ENCODE measurements at regions not wholly inside any gene's neighbourhood (a gene's known extent, or its start where the extent isn't known, plus 50 kb on each side); places are given as distances from the start of the nearest gene placed in this dataset.

GRCh38 chr9:80294955-80295354 lies 723.2 kb downstream of the TLE4 start:
- DNase-seq: no peak
- H3K27me3 ChIP-seq: no peaks in the 10 kb centered on the region
- no peaks in the 10 kb centered on the region for H3K36me3 ChIP-seq
- 83 to 97% methylated on average over 1 of the region's 1 CpG for WGBS, 2 donors (ENCODE audit: low coverage in 1 of 2)
- TF ChIP-seq CTCF (IDR thresholded peaks at IDR 0.05) (no peak), POLR2A (IDR thresholded peaks at IDR 0.05) (no peak), POLR2AphosphoS5 (IDR thresholded peaks at IDR 0.05) (no peak), EP300 (IDR thresholded peaks at IDR 0.05; ENCODE audit: low read depth) (no peak)
- no peaks in the 10 kb centered on the region for H3K4me1 ChIP-seq
- intact Hi-C loops (cut with DNase I; ENCODE audit: low total_unique reads) (no loop called here), in situ Hi-C loops (cut with MboI; ENCODE audit: low pct_ligation_motif_present in 1 of 4, low pct_unique_long_range_greater_than_20kb in 1 of 4, low sequenced_read_pairs in 3 of 4) (no loop called here)
- H3K9me3 ChIP-seq: peaks cover 3 to 7% of the 10 kb centered on the region in 2 donors
- no peak overlapping the region for H3K27ac ChIP-seq
- H3K4me3 ChIP-seq: no peak overlapping the region

- intact Hi-C loops (cut with DNase I; ENCODE audit: low total_unique reads): no loop called here
- TF ChIP-seq CTCF (IDR thresholded peaks at IDR 0.05): no peak
- TF ChIP-seq POLR2AphosphoS5 (IDR thresholded peaks at IDR 0.05): no peak
- TF ChIP-seq EP300 (IDR thresholded peaks at IDR 0.05; ENCODE audit: low read depth): no peak
- no peak for TF ChIP-seq POLR2A (IDR thresholded peaks at IDR 0.05)
Observed at GRCh38 chr9:80294318-80294717, 722.6 kb downstream of the TLE4 start.

DNA sequence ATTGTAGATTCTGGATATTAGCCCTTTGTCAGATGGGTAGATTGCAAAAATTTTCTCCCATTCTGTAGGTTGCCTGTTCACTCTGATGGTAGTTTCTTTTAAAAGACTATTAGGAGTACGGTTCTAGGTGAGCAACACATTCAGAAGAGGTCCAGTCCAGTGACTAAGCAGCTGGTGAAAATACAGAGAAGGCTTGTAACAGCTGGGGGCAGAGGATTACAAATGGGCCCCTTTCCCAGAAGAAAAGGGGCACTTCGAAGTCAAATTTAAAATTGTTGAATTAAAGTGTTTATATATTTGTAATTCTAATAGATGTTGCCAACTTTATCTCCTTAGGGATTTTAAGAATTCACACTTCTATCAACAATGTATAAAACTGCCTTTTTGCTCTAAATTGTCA lies 720.5 kb downstream of the TLE4 start:
- H3K27me3 ChIP-seq: no peaks in the 10 kb centered on the region
- in situ Hi-C loops (cut with MboI; ENCODE audit: low pct_ligation_motif_present in 1 of 4, low pct_unique_long_range_greater_than_20kb in 1 of 4, low sequenced_read_pairs in 3 of 4) (no loop called here), intact Hi-C loops (cut with DNase I; ENCODE audit: low total_unique reads) (no loop called here)
- no peaks in the 10 kb centered on the region for H3K36me3 ChIP-seq
- WGBS, 2 donors (ENCODE audit: low coverage in 1 of 2): 6 to 49% methylated on average over 2 of the region's 2 CpGs
- no peaks in the 10 kb centered on the region for H3K4me1 ChIP-seq
- H3K4me3 ChIP-seq: no peak overlapping the region
- H3K9me3 ChIP-seq: peaks cover 1 to 4% of the 10 kb centered on the region in 2 donors
- no peak overlapping the region for H3K27ac ChIP-seq
- no peak for DNase-seq
- TF ChIP-seq EP300 (IDR thresholded peaks at IDR 0.05; ENCODE audit: low read depth) (no peak), CTCF (IDR thresholded peaks at IDR 0.05) (no peak), POLR2AphosphoS5 (IDR thresholded peaks at IDR 0.05) (no peak), POLR2A (IDR thresholded peaks at IDR 0.05) (no peak)

More at GRCh38 chr9:80294318-80294717, 722.6 kb downstream of the TLE4 start:
- in situ Hi-C loops (cut with MboI; ENCODE audit: low pct_ligation_motif_present in 1 of 4, low pct_unique_long_range_greater_than_20kb in 1 of 4, low sequenced_read_pairs in 3 of 4): no loop called here
- WGBS, 2 donors (ENCODE audit: low coverage in 1 of 2): 47 to 67% methylated on average over 1 of the region's 1 CpG
- H3K4me1 ChIP-seq: no peaks in the 10 kb centered on the region
- no peak overlapping the region for H3K27ac ChIP-seq
- H3K4me3 ChIP-seq: no peak overlapping the region
- peaks cover 3 to 7% of the 10 kb centered on the region in 2 donors for H3K9me3 ChIP-seq
- H3K27me3 ChIP-seq: no peaks in the 10 kb centered on the region
- H3K36me3 ChIP-seq: no peaks in the 10 kb centered on the region
- no peak for DNase-seq

- Histone ChIP-seq H3K4me3 (no peak overlapping the region), H3K4me1 (no peaks in the 10 kb centered on the region), H3K36me3 (no peaks in the 10 kb centered on the region), H3K27me3 (no peaks in the 10 kb centered on the region), H3K27ac (no peak overlapping the region), H3K9me3 (peaks cover 0 to 3% of the 10 kb centered on the region in 2 donors)
- intact Hi-C loops (cut with DNase I; ENCODE audit: low total_unique reads) (no loop called here), in situ Hi-C loops (cut with MboI; ENCODE audit: low pct_ligation_motif_present in 1 of 4, low pct_unique_long_range_greater_than_20kb in 1 of 4, low sequenced_read_pairs in 3 of 4) (no loop called here)
- DNase-seq: no peak
- 34 to 50% methylated on average over 2 of the region's 2 CpGs for WGBS, 2 donors (ENCODE audit: low coverage in 1 of 2)
- TF ChIP-seq POLR2A (IDR thresholded peaks at IDR 0.05) (no peak), EP300 (IDR thresholded peaks at IDR 0.05; ENCODE audit: low read depth) (no peak), POLR2AphosphoS5 (IDR thresholded peaks at IDR 0.05) (no peak), CTCF (IDR thresholded peaks at IDR 0.05) (no peak)
Observed at GRCh38 chr9:80285326-80285725, 713.6 kb downstream of the TLE4 start.

Data from transverse colon (tissue), 4 donors.